ENCODE measurements at regions not wholly inside any gene's neighbourhood (a gene's known extent, or its start where the extent isn't known, plus 50 kb on each side); places are given as distances from the start of the nearest gene placed in this dataset.

- DNase-seq (ENCODE audit: low read depth): no peak
- TF ChIP-seq, protein P1, sequence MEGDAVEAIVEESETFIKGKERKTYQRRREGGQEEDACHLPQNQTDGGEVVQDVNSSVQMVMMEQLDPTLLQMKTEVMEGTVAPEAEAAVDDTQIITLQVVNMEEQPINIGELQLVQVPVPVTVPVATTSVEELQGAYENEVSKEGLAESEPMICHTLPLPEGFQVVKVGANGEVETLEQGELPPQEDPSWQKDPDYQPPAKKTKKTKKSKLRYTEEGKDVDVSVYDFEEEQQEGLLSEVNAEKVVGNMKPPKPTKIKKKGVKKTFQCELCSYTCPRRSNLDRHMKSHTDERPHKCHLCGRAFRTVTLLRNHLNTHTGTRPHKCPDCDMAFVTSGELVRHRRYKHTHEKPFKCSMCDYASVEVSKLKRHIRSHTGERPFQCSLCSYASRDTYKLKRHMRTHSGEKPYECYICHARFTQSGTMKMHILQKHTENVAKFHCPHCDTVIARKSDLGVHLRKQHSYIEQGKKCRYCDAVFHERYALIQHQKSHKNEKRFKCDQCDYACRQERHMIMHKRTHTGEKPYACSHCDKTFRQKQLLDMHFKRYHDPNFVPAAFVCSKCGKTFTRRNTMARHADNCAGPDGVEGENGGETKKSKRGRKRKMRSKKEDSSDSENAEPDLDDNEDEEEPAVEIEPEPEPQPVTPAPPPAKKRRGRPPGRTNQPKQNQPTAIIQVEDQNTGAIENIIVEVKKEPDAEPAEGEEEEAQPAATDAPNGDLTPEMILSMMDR (IDR thresholded peaks at IDR 0.05; ENCODE audit: control insufficient read depth, extremely low read depth, insufficient read depth): no peak
- H3K4me3 ChIP-seq (ENCODE audit: low read depth, low read length): no peak overlapping the region
These were observed 80.0 kb upstream of the STK32A start for GRCh38 chr5:147154809-147155208.

GRCh38 chr5:147156012-147156411, 78.8 kb upstream of the STK32A start:
- TF ChIP-seq, protein P1 (IDR thresholded peaks at IDR 0.05; ENCODE audit: control insufficient read depth, extremely low read depth, insufficient read depth): no peak
- H3K4me3 ChIP-seq (ENCODE audit: low read depth, low read length): no peak overlapping the region
- DNase-seq (ENCODE audit: low read depth): no peak

DNA sequence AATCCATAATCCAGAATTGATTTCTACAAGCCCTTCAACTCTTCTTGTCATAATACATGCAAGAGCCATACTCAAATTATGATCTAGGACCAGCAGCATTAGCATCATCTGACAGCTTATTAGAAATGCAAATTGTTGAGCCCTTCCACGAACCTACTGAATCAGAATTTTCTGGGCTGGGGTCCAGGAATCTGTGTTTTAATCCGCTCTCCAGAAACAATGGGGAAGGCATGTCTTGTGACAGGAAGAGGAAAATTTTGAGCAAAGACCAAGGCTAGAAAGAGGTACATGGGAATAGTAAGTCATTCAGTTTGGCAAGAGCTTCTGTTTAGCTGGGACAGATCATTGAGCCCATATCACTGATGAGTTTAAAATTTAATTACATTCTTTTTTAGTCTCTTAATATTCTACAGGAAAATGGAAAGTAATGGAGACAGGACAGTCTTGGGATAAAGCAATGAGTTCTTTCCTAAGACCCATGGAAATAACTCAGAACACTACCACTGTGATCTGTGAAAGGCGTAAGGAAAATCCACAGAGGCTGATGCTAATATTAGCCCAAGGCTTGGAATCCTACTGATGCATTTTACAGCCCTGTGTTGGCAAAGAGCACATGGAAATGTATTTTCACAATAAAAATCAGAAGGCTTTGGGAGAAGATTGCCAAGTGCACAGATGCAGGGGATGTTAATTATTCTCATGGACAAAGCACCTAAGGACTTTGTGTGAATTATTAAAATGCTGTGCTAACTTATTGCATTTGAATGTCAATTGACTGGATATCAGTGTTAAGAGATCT, 73.7 kb upstream of the STK32A start:
- DNase-seq (ENCODE audit: low read depth): no peak
- H3K4me3 ChIP-seq (ENCODE audit: low read depth, low read length): no peak overlapping the region
- TF ChIP-seq, protein P1 (IDR thresholded peaks at IDR 0.05; ENCODE audit: control insufficient read depth, extremely low read depth, insufficient read depth): no peak

DNA sequence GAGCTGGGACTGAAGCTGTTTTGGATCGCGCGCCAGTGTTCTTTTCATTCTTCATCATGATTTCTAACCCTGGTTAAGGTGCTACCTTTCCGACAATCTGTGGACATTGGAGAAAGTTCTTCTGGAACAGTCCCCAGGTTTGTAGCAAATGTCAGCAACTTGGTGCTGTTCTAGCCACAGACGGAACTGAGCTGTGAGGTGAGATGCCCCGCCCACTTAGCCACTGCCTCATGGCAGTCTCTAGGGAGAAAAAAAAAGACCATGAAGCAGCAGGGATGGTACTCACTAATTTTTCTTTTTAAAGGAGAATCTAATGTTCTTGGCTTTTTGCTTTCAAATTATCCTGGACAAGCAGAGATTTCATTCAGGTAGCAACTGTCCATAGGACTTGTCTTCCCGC, 72.1 kb upstream of the STK32A start:
- H3K4me3 ChIP-seq (ENCODE audit: low read depth, low read length): no peak overlapping the region
- DNase-seq (ENCODE audit: low read depth): no peak
- TF ChIP-seq, protein P1 (IDR thresholded peaks at IDR 0.05; ENCODE audit: control insufficient read depth, extremely low read depth, insufficient read depth): no peak

DNA sequence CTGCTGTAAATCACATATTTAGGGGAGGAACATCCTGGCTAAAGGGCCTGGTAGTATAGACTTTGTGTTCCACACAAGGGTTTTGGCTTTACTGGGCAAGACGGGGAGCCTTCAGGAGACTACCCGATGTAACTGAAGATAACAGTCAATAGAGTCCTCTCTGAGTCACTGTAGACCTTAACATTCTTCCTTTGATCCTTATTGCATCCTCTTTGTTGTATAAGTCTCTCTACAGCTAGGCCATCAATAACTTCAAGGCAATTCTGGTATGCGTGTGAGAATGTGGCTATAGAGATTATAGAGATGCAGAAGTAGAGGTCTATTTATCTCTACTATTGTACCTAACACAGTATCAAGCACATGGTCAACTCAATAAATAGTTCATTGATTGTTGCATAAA, 67.3 kb upstream of the STK32A start:
- TF ChIP-seq, protein P1 (IDR thresholded peaks at IDR 0.05; ENCODE audit: control insufficient read depth, extremely low read depth, insufficient read depth): no peak
- no peak overlapping the region for H3K4me3 ChIP-seq (ENCODE audit: low read depth, low read length)
- DNase-seq (ENCODE audit: low read depth): no peak

DNA sequence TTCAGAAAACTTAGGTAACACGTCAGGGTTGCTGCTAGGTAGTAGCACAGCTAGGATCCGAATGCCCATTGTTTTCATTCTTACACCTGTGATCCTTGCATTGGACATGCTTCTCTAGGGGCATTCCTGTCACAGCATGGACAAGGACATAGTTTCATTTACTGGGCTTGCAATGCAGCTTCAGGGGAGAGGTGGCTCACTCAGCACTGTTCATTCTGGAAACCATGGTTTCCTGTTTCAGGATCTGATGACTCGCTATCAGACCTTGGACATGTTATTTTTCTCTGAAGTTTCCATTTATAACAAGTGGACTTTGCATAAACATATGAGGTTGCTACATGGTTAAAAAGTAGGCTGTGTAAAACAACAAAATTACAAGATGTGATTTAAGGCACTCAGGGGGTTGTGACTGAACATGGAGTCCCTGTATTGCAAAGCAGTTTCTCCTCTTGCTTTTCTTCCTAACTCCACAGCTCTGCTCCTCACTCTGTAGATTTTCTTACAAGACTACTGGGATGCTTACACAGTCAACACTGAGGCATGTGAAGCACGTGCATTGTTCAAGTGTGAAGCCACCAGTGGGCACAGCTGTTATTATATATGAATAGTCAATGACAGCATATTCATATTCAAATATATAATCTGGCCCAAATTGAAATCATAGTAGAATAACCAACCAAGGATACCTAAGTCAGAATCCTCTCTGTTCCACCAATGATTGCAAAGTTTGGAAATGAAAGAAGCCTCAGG, 66.1 kb upstream of the STK32A start:
- DNase-seq (ENCODE audit: low read depth): no peak
- TF ChIP-seq, protein P1 (IDR thresholded peaks at IDR 0.05; ENCODE audit: control insufficient read depth, extremely low read depth, insufficient read depth): no peak
- H3K4me3 ChIP-seq (ENCODE audit: low read depth, low read length): no peak overlapping the region

All from LNCaP clone FGC (cell line).